ENCODE measurements at regions not wholly inside any gene's neighbourhood (a gene's known extent, or its start where the extent isn't known, plus 50 kb on each side); places are given as distances from the start of the nearest gene placed in this dataset.

DNA sequence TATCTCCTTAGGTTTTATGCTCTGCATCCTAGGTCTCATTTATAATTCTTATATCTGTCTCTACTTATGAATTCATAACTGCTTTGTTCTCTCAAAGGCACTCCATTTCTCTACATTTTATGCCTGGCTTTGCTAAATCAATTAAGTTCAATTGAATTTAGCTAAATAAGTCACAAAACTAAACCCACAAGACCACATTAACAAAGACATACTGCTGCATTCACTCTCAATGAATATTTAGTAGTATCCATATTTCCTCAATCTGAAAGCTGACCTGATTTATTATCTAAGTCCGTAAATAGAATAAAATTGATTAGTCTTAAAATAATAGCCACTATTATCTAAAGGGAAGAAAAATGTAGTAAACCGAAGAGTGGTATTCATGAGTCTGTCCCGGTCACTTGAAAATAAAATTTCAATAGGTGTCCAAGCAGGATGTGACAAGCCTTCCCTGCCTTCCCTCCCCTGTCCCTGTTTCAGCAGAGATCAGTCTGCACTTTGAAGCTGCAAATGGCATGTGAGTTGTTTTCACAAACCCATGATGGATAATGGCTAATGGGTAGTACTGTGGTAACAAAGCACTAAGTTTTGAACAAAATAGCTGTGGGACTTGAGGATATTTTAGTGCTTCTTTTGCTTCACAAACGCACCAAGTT, 295.0 kb upstream of the NCAM2 start:
- Histone ChIP-seq H3K4me1 (no peaks in the 10 kb centered on the region), H3K27ac (no peak overlapping the region), H3K36me3 (ENCODE audit: control insufficient read depth, insufficient read depth, low read length) (no peaks in the 10 kb centered on the region), H2AFZ (no peak overlapping the region), H3K9me3 (ENCODE audit: control insufficient read depth, low read length) (no peaks in the 10 kb centered on the region), H3K9ac (no peak overlapping the region), H3K27me3 (ENCODE audit: control insufficient read depth, insufficient read depth, low read length) (no peaks in the 10 kb centered on the region), H3K79me2 (no peaks in the 10 kb centered on the region), H3K4me3 (ENCODE audit: low read depth, low read length) (no peak overlapping the region), H3K4me2 (ENCODE audit: low read length) (no peak overlapping the region)
- TF ChIP-seq, protein P1, sequence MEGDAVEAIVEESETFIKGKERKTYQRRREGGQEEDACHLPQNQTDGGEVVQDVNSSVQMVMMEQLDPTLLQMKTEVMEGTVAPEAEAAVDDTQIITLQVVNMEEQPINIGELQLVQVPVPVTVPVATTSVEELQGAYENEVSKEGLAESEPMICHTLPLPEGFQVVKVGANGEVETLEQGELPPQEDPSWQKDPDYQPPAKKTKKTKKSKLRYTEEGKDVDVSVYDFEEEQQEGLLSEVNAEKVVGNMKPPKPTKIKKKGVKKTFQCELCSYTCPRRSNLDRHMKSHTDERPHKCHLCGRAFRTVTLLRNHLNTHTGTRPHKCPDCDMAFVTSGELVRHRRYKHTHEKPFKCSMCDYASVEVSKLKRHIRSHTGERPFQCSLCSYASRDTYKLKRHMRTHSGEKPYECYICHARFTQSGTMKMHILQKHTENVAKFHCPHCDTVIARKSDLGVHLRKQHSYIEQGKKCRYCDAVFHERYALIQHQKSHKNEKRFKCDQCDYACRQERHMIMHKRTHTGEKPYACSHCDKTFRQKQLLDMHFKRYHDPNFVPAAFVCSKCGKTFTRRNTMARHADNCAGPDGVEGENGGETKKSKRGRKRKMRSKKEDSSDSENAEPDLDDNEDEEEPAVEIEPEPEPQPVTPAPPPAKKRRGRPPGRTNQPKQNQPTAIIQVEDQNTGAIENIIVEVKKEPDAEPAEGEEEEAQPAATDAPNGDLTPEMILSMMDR (IDR thresholded peaks at IDR 0.05) = no peak

GRCh38 chr21:20720623-20721022, 277.6 kb upstream of the NCAM2 start:
- Histone ChIP-seq H3K36me3 (ENCODE audit: control insufficient read depth, insufficient read depth, low read length) (no peaks in the 10 kb centered on the region), H3K9me3 (ENCODE audit: control insufficient read depth, low read length) (no peaks in the 10 kb centered on the region), H2AFZ (no peak overlapping the region), H3K4me3 (ENCODE audit: low read depth, low read length) (no peak overlapping the region), H3K27me3 (ENCODE audit: control insufficient read depth, insufficient read depth, low read length) (no peaks in the 10 kb centered on the region), H3K79me2 (no peaks in the 10 kb centered on the region), H3K4me1 (no peaks in the 10 kb centered on the region), H3K27ac (no peak overlapping the region), H3K9ac (no peak overlapping the region), H3K4me2 (ENCODE audit: low read length) (no peak overlapping the region)
- TF ChIP-seq, protein P1 (IDR thresholded peaks at IDR 0.05) = no peak

DNA sequence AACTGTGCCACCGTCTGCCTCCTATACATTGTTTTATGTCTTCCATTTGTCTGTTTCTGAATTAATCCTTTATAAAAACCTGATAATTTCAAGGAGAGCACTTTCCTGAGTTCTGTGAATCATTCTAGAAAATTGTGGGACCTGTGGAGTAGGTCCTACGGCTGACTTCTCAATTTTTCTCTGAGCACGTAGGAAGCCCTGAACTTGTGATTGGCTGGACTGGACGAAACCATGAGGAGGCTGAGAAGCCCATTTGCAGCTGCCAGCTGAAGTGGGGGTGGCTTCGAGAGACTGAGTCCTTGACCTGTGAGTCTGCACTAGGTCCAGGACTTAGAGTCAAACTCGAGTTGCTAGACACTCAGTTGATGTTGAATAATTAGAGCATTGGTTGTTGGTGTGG, 277.1 kb upstream of the NCAM2 start:
- no peak overlapping the region for H3K9ac ChIP-seq
- no peak overlapping the region for H3K4me2 ChIP-seq (ENCODE audit: low read length)
- no peak overlapping the region for H2AFZ ChIP-seq
- H3K9me3 ChIP-seq (ENCODE audit: control insufficient read depth, low read length) = no peaks in the 10 kb centered on the region
- H3K4me3 ChIP-seq (ENCODE audit: low read depth, low read length) = no peak overlapping the region
- no peak overlapping the region for H3K27ac ChIP-seq
- no peaks in the 10 kb centered on the region for H3K36me3 ChIP-seq (ENCODE audit: control insufficient read depth, insufficient read depth, low read length)
- H3K4me1 ChIP-seq = no peaks in the 10 kb centered on the region
- TF ChIP-seq, protein P1 (IDR thresholded peaks at IDR 0.05) = no peak
- H3K79me2 ChIP-seq = no peaks in the 10 kb centered on the region
- no peaks in the 10 kb centered on the region for H3K27me3 ChIP-seq (ENCODE audit: control insufficient read depth, insufficient read depth, low read length)

- Histone ChIP-seq H3K27ac (no peak overlapping the region), H3K4me2 (ENCODE audit: low read length) (no peak overlapping the region), H3K4me1 (no peaks in the 10 kb centered on the region), H3K36me3 (ENCODE audit: control insufficient read depth, insufficient read depth, low read length) (no peaks in the 10 kb centered on the region), H3K79me2 (no peaks in the 10 kb centered on the region), H2AFZ (no peak overlapping the region), H3K27me3 (ENCODE audit: control insufficient read depth, insufficient read depth, low read length) (no peaks in the 10 kb centered on the region), H3K9me3 (ENCODE audit: control insufficient read depth, low read length) (no peaks in the 10 kb centered on the region), H3K4me3 (ENCODE audit: low read depth, low read length) (no peak overlapping the region), H3K9ac (no peak overlapping the region)
- TF ChIP-seq, protein P1 (IDR thresholded peaks at IDR 0.05) = no peak
Observed at GRCh38 chr21:20728691-20729090, 269.5 kb upstream of the NCAM2 start.

DNA sequence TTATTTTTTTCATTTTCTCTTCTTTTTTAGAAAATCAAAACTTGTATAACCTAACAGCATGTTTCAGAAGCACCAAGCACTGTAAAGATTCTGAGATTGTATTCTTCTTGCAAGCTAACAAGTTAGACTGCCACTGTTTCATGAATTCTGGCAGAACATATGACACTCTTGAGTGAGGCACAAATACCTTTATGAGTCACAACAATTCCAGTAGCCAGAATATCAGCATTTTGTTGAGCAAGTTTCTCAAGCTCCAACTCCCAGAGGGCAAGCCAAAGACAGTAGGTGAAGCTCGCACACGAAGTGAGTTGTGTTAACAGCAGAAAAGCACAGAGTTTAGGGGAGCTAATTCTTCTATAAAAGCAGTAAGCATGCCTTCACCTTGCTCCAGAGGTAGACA, 268.8 kb upstream of the NCAM2 start:
- Histone ChIP-seq H3K79me2 (no peaks in the 10 kb centered on the region), H3K4me1 (no peaks in the 10 kb centered on the region), H3K9ac (no peak overlapping the region), H3K27me3 (ENCODE audit: control insufficient read depth, insufficient read depth, low read length) (no peaks in the 10 kb centered on the region), H3K4me3 (ENCODE audit: low read depth, low read length) (no peak overlapping the region), H3K9me3 (ENCODE audit: control insufficient read depth, low read length) (no peaks in the 10 kb centered on the region), H3K4me2 (ENCODE audit: low read length) (no peak overlapping the region), H3K27ac (no peak overlapping the region), H2AFZ (no peak overlapping the region), H3K36me3 (ENCODE audit: control insufficient read depth, insufficient read depth, low read length) (no peaks in the 10 kb centered on the region)
- TF ChIP-seq, protein P1 (IDR thresholded peaks at IDR 0.05) = no peak
